HCT116 (cell line): ENCODE measurements at regions not wholly inside any gene's neighbourhood (a gene's known extent, or its start where the extent isn't known, plus 50 kb on each side); places are given as distances from the start of the nearest gene placed in this dataset.

Experiments
- CTCF ChIP-seq, 3 experiments: fragments of 200-600 bp in 1 of 3; sonication (generic) in 1 of 3; IDR thresholded peaks in 2 of 3; conservative IDR thresholded peaks in 1 of 3; 2 replicates each; pipeline ENCODE4 v1.5.1; 2012 to 2017; ENCODE audit warnings: low read depth in 2 of 3, low read length in 2 of 3, antibody characterized with exemption in 1 of 3, borderline replicate concordance in 1 of 3, control low read depth in 1 of 3, mild to moderate bottlenecking in 1 of 3, mixed read lengths in 1 of 3, mixed run types in 1 of 3, moderate library complexity in 1 of 3; ENCODE audit not compliant: insufficient read depth in 1 of 3
- EGR1 ChIP-seq: IDR thresholded peaks from 2 replicates; pipeline ENCODE4 v1.6.1; 2012; ENCODE audit warnings: low read depth
- ELF1 ChIP-seq: IDR thresholded peaks from 2 replicates; pipeline ENCODE4 v1.6.1; 2012; ENCODE audit warnings: low read depth, borderline replicate concordance
- EZH2 ChIP-seq: fragments of 200-600 bp; sonication (generic); IDR thresholded peaks from 2 replicates; pipeline ENCODE4 v1.6.1; 2017; ENCODE audit warnings: antibody characterized with exemption, mixed run types
- EZH2phosphoT487 ChIP-seq: fragments of 200-600 bp; IDR thresholded peaks from 2 replicates; pipeline ENCODE4 v1.6.1; 2018; ENCODE audit warnings: antibody characterized with exemption, borderline replicate concordance
- JUND ChIP-seq: IDR thresholded peaks from 2 replicates; pipeline ENCODE4 v1.6.1; 2012
- MAX ChIP-seq: IDR thresholded peaks from 2 replicates; pipeline ENCODE4 v1.6.1; 2012
- POLR2A ChIP-seq: IDR thresholded peaks from 2 replicates; pipeline ENCODE4 v1.7.0; 2011; ENCODE audit warnings: borderline replicate concordance; ENCODE audit not compliant: insufficient read depth, insufficient read length; ENCODE audit errors: extremely low read depth
- POLR2AphosphoS5 ChIP-seq: IDR thresholded peaks from 2 replicates; pipeline ENCODE4 v1.6.1; 2011; ENCODE audit warnings: mild to moderate bottlenecking, low read depth, low read length, moderate library complexity
- RAD21 ChIP-seq: IDR thresholded peaks from 2 replicates; pipeline ENCODE4 v1.6.1; 2012; ENCODE audit warnings: low read depth, mild to moderate bottlenecking
- REST ChIP-seq: IDR thresholded peaks from 2 replicates; pipeline ENCODE4 v1.6.1; 2012; ENCODE audit warnings: low read depth
- SIN3A ChIP-seq: IDR thresholded peaks from 2 replicates; pipeline ENCODE4 v1.6.1; 2012; ENCODE audit warnings: low read depth
- ZFX ChIP-seq: fragments of 450-650 bp; IDR thresholded peaks from 2 replicates; pipeline ENCODE4 v1.6.1; 2017
- ZNF274 ChIP-seq: fragments of 200-500 bp; sonication (Bioruptor generic); IDR thresholded peaks from 2 replicates; pipeline ENCODE4 v1.6.1; 2014; ENCODE audit warnings: mild to moderate bottlenecking, low read depth, low read length, inconsistent platforms

- TF ChIP-seq POLR2A = no peak
- no peak for TF ChIP-seq MAX
- no peak for TF ChIP-seq CTCF (IDR thresholded peaks at IDR 0.05 in 2 of 3, conservative IDR thresholded peaks at IDR 0.05 in 1 of 3; ENCODE audit: borderline replicate concordance in 1 of 3, insufficient read depth in 1 of 3, low read depth in 2 of 3, low read length in 2 of 3)
- TF ChIP-seq EGR1 = no peak
- TF ChIP-seq EZH2phosphoT487 = no peak
- TF ChIP-seq EZH2 = no peak
- TF ChIP-seq REST = no peak
- TF ChIP-seq JUND = no peak
- TF ChIP-seq SIN3A = no peak
- no peak for TF ChIP-seq POLR2AphosphoS5
- no peak for TF ChIP-seq RAD21
- TF ChIP-seq ZNF274 = no peak
- no peak for TF ChIP-seq ZFX
- no peak for TF ChIP-seq ELF1
These were observed 554.2 kb downstream of the TUSC7 start for GRCh38 chr3:117263745-117264144.
